ENCODE measurements at regions not wholly inside any gene's neighbourhood (a gene's known extent, or its start where the extent isn't known, plus 50 kb on each side); places are given as distances from the start of the nearest gene placed in this dataset.

- DNase-seq = no peak
Measured at GRCh38 chr6:113396730-113397129, 460.4 kb upstream of the MARCKS start.

- no peak for DNase-seq
Measured at GRCh38 chr6:113397236-113397635, 459.9 kb upstream of the MARCKS start.

DNA sequence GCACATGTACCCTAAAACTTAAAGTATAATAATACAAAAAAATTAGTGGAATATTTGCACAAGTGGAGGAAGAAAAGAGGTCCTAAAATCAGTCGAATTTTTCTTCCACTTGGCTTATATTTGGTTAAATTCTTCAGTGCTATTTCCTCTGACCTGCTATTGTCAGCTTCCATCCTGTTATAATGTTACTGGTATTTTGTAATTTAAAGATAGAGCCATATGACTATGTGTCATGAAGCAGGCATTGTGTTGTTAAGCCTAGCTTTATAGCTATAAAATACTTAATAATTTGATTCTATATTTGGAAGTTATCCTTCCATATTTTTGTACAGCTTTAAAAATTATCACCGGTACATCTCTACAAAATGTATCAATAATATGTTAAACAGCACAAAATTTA lies 455.9 kb upstream of the MARCKS start:
- DNase-seq = no peak

- no peak for DNase-seq
Measured at GRCh38 chr6:113402544-113402943, 454.6 kb upstream of the MARCKS start.

DNA sequence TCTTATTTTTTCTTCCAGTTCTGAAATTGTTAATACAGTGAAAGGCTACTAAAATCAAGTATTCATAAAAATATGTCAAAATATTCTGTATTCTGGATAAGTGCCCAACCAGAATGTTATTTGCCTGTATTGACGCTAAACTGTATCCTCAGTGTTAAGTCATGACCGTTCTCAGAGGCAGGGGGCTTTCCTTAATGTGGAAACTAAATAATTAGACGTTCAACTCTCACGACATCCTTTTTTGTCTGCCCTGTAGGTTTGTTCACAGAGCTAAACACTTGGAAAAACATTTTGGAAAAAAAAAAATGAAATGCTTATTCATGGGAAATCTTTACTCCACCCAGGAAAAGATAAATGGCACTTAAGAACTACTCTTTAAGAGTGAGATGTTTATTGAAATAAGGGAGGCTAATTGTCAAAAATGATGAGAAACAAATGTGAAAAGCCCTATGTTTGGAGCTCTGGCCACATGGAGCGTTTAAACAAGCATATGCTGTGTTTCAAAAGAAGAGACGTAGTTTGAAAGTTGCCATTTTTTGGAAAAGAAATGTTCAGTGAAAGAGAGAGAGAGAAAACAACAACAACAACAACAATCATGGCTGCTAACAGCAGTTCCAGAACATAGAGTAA lies 453.1 kb upstream of the MARCKS start:
- DNase-seq = no peak

GRCh38 chr6:113405326-113406047 lies 451.7 kb upstream of the MARCKS start:
- DNase-seq = no peak

GRCh38 chr6:113406048-113406695 lies 451.0 kb upstream of the MARCKS start:
- DNase-seq = no peak

DNA sequence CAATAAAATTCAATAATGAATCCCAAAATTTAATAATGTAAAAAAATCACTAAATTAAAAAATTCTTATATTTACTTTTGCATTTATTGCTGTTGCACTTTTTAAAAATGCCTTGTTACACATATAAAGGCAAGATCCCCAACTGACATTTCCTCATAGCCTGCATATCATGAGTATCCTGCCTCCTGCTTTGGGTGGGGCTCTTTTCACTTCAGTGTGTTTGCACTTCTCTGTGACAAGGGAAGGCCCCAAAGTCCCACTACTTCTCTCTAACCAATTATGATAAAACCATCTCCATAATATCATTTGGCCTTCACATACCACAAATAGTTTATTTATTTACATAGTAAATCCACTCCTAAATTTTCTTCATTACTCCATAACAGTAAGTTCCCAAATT lies 446.1 kb upstream of the MARCKS start:
- no peak for DNase-seq

GRCh38 chr6:113412589-113413357 lies 444.4 kb upstream of the MARCKS start:
- DNase-seq = no peak

DNA sequence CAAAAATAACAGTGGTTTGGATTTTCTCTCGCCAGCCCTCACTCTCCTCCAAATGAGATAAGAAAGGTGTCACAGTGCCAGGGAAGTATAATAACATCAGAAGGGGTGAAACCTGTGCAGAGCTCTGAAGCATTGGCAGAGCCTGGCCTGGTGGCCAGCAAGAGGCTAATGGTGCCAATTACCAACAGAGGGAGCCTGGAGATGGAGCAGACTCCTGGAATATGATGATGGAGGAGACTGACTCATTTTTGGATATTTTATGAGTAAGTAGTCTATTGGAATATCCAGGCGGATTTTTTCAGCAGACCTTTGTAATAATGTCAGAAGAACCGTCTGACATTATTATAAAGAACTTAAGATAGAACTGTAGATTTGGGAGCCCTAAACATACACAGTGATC lies 442.6 kb upstream of the MARCKS start:
- no peak for DNase-seq

DNA sequence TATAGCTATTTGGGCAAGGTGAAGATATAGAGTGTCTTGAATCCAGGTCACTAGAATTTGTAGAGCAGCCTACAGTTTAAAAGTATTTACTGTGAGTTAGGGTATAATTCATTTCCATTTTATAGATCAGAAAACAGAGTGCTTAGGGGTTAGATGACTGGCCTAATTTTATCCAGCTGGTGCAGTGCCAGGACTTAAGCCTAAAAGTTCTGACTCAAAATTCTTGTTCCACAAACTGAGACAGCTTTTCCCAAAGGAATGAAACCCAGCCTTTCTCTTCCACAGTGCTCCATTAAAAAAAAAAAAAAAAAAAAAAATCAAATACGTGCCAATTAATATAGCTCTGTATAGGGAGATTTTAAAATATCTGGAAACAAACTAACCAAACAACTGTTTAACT lies 441.0 kb upstream of the MARCKS start:
- DNase-seq = no peak

DNA sequence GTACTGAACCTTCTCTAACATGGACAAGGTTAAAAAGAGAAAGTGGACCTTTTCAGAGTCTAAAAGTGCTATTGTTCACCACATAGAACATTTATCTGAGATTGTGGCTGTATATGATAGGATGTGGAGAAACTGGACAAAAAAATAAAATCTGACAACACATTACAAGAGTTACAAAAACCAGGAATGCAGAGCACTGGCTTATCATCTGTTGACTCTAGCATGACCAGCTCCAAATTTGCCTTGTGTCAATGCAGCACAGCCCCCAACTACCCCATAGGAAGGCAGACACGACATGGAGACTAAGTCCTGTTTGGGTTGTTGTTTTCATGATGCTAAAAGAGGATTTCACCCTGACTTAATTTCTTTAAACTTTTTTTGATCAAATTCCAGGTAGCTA lies 436.9 kb upstream of the MARCKS start:
- DNase-seq = no peak

- no peak for DNase-seq
Measured at GRCh38 chr6:113421997-113422396, 435.1 kb upstream of the MARCKS start.

DNA sequence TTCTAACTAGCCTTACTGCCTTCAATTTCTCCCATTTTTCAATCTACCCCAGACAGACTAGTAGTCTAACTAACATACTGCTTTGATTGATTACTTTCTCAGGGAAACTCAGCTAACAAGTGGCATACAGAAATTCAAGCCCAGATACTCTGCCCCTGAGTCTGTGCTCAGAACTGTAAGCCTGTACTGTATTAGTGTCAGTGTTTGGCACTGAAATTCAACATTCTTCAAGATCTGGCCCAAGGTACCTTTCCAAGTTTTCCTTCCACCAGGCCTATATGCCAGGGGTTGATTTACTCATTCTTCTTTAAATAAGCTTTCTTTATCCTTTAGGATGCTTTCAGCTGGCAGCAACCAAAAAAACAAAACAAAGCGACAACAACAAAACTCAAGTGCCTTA lies 433.2 kb upstream of the MARCKS start:
- DNase-seq = no peak

GRCh38 chr6:113425977-113426660 lies 431.0 kb upstream of the MARCKS start:
- no peak for DNase-seq

- no peak for DNase-seq
Measured at GRCh38 chr6:113427617-113428016, 429.5 kb upstream of the MARCKS start.

DNA sequence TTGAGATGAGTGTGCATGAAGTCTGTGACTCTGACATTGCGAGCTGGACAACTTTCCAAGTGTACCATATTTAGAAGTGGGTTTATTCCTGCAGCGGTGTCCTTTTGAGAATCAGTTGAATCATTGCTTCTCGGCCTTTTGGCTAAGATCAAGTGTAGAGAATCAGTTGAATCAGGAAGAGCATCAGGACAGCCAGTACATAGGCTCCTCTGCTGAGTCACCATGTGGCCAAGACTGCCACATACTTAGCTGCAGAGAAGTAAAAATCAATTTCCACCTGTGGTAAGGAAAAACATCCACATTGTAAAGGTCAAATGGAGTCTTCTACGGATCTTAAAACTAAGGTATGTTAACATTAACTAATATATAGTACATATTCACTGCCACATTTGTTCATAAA lies 428.4 kb upstream of the MARCKS start:
- no peak for DNase-seq

- no peak for DNase-seq
Measured at GRCh38 chr6:113432521-113433334, 424.4 kb upstream of the MARCKS start.

- no peak for DNase-seq
Measured at GRCh38 chr6:113433335-113433991, 423.7 kb upstream of the MARCKS start.

DNA sequence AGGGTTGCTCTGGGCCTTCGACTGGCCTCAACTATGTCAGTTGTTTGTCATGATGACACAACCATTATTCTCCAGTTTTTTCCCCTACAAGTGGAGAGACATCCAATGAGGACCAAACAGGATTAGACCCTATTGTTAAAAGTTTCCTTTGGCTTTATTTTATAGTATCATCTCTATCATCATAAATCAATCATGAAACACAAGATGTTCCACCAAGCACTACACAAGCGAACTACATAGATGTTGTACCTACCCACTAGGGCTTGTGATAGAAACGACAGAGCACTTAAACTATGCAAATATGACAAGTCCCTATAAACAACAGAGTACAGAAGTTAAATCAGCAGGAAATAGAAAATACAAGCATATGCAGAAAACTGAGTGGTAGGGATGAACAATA lies 422.5 kb upstream of the MARCKS start:
- no peak for DNase-seq

DNA sequence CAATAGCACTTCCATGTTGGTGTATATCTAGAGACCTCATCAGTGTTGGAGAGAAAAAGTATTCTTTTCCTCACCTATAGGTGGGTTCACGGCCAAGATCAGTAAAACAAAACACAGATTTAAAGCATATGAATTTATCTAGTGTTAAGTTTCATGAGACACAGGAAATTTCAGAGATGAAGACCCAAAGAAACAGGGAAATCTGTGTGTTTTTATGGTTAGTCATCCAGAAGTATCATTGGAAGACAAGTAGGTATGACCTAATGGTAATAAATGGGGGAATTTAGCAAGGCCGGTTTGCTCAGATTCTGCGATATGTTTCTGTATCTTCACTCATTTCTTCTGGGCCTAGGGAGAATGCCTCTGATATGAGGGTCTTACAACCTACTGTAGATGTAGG lies 419.6 kb upstream of the MARCKS start:
- DNase-seq = no peak

- DNase-seq = no peak
Measured at GRCh38 chr6:113439866-113440265, 417.3 kb upstream of the MARCKS start.
